Endothelial cell of umbilical vein (primary cell): ENCODE measurements at regions not wholly inside any gene's neighbourhood (a gene's known extent, or its start where the extent isn't known, plus 50 kb on each side); places are given as distances from the start of the nearest gene placed in this dataset.
"Not testable (repeated sequence)": the region's sequence is repeated elsewhere in the genome, so short reads cannot be mapped to it uniquely, and the experiment has no call there.

Experiments used
- BruUV-seq: library from RNA; stranded (reverse); fragments of 400-500 nt; replicated peaks from 2 replicates; lab custom pipeline; 2021; lab: Mats Ljungman, UMichigan
- CTCF ChIA-PET: fragments of 300-600, 350-600 bp; sonication (Branson Sonifier 250); formaldehyde crosslinking; loops from one replicate; lab custom pipeline; 2021; ENCODE audit warnings: antibody characterized with exemption, inconsistent platforms; lab: Charles Lee
- POLR2A ChIA-PET: fragments of 300-600, 350-600 bp; sonication (Branson Sonifier 250); formaldehyde crosslinking; loops from one replicate; lab custom pipeline; 2021; ENCODE audit warnings: antibody characterized with exemption, inconsistent platforms; lab: Charles Lee
- DNase-seq: peaks from one replicate; pipeline ENCODE4 v3.0.0-alpha.2; 2011; ENCODE audit warnings: low read depth, low spot score
- FAIRE-seq: peaks from 2 replicates; lab custom pipeline; 2011; peaks lifted over from hg19 to GRCh38; lab: Jason Lieb, UNC
- H2AFZ ChIP-seq: 2 replicates; pipeline ENCODE4 v1.6.0; 2012; ENCODE audit warnings: low read depth, low read length, control low read depth, inconsistent platforms
- H3K27ac ChIP-seq: 2 replicates; pipeline ENCODE4 v1.5.1; 2011; ENCODE audit warnings: low read depth, mild to moderate bottlenecking, control low read depth, low read length, moderate library complexity; ENCODE audit not compliant: insufficient read depth
- H3K27me3 ChIP-seq, 2 experiments: 2 replicates each; pipeline versions ENCODE4 v1.6.0 to v1.6.1; 2011; ENCODE audit warnings: low read length in 2 of 2, mixed read lengths in 1 of 2; ENCODE audit not compliant: control insufficient read depth in 2 of 2, insufficient read depth in 2 of 2
- H3K36me3 ChIP-seq, 2 experiments: 2 replicates in 1 of 2; 3 replicates in 1 of 2; pipeline ENCODE4 v1.5.1; 2011; ENCODE audit warnings: low read length in 2 of 2, mild to moderate bottlenecking in 1 of 2, moderate library complexity in 1 of 2; ENCODE audit not compliant: control insufficient read depth in 2 of 2, insufficient read depth in 2 of 2; ENCODE audit errors: extremely low read depth in 1 of 2
- H3K4me1 ChIP-seq: 3 replicates; pipeline ENCODE4 v1.5.1; 2011; ENCODE audit warnings: mild to moderate bottlenecking, low read length; ENCODE audit not compliant: control insufficient read depth, insufficient read depth; ENCODE audit errors: extremely low read depth
- H3K4me2 ChIP-seq: 2 replicates; pipeline ENCODE4 v1.6.1; 2011; ENCODE audit warnings: low read length, control low read depth, mixed read lengths; ENCODE audit not compliant: insufficient read depth
- H3K4me3 ChIP-seq, 3 experiments: fragments of 200-600 bp in 1 of 3; sonication (generic), shearing (Covaris generic) in 1 of 3; replicated peaks in 1 of 3; 2 replicates each; pipeline ENCODE4 v1.5.1; 2011 to 2016; ENCODE audit warnings: control low read depth in 3 of 3, low read length in 3 of 3, mild to moderate bottlenecking in 2 of 3, inconsistent platforms in 1 of 3, low read depth in 1 of 3, moderate library complexity in 1 of 3; ENCODE audit not compliant: insufficient read depth in 1 of 3
- H3K79me2 ChIP-seq: 2 replicates; pipeline ENCODE4 v1.6.0; 2012; ENCODE audit warnings: low read length, inconsistent platforms; ENCODE audit not compliant: control insufficient read depth, insufficient read depth
- H3K9ac ChIP-seq: replicated peaks from 2 replicates; pipeline ENCODE3; 2011; ENCODE audit warnings: low read length, control low read depth; ENCODE audit not compliant: insufficient read depth; ENCODE audit errors: extremely low read depth
- H3K9me1 ChIP-seq: replicated peaks from 3 replicates; pipeline ENCODE4 v1.6.0; 2011; ENCODE audit warnings: mild to moderate bottlenecking, low read length; ENCODE audit not compliant: control insufficient read depth, insufficient read depth; ENCODE audit errors: extremely low read depth
- H3K9me3 ChIP-seq: replicated peaks from 2 replicates; pipeline ENCODE4 v1.5.1; 2012; ENCODE audit warnings: low read length, inconsistent platforms; ENCODE audit not compliant: control insufficient read depth, insufficient read depth
- H4K20me1 ChIP-seq: replicated peaks from 2 replicates; pipeline ENCODE3; 2011; ENCODE audit warnings: mild to moderate bottlenecking, low read length; ENCODE audit not compliant: control insufficient read depth, insufficient read depth; ENCODE audit errors: extremely low read depth
- FOS ChIP-seq: IDR thresholded peaks from 2 replicates; pipeline ENCODE4 v1.6.1; 2011; ENCODE audit warnings: mild to moderate bottlenecking, low read length, moderate library complexity, borderline replicate concordance; ENCODE audit not compliant: insufficient read depth
- GATA2 ChIP-seq: IDR thresholded peaks from 2 replicates; pipeline ENCODE4 v1.7.0; 2011; ENCODE audit warnings: low read depth, mild to moderate bottlenecking, moderate library complexity, mixed read lengths, low read length; ENCODE audit not compliant: insufficient read length, insufficient read depth
- JUN ChIP-seq: IDR thresholded peaks from 2 replicates; pipeline ENCODE4 v1.6.1; 2011; ENCODE audit warnings: borderline replicate concordance, low read depth; ENCODE audit not compliant: insufficient read length, insufficient read depth
- MAX ChIP-seq: IDR thresholded peaks from 2 replicates; pipeline ENCODE4 v1.6.1; 2011; ENCODE audit not compliant: insufficient read depth, insufficient read length
- POLR2A ChIP-seq: IDR thresholded peaks from 2 replicates; pipeline ENCODE4 v1.6.1; 2012; ENCODE audit warnings: low read depth, mild to moderate bottlenecking, control low read depth, low read length
- POLR2AphosphoS5 ChIP-seq: IDR thresholded peaks from 2 replicates; pipeline ENCODE4 v1.6.1; 2012; ENCODE audit warnings: low read depth, mild to moderate bottlenecking, control low read depth, low read length, moderate library complexity; ENCODE audit not compliant: insufficient read depth
- dilution Hi-C: fragments of 300-500 bp; cut with MboI; formaldehyde crosslinking; loops from one replicate; pipeline ENCODE4 v1.15.0; 2019; ENCODE audit warnings: low sequenced_read_pairs; ENCODE audit not compliant: extremely low pct_ligation_motif_present
- intact Hi-C: fragments of 100-400 bp; cut with micrococcal nuclease; formaldehyde crosslinking; loops from one replicate; pipeline ENCODE4 v1.10.0; 2022

- intact Hi-C loops (no loop called here), dilution Hi-C loops (no loop called here)
- no peak for DNase-seq
- Histone ChIP-seq H3K4me1 (no peaks in the 10 kb centered on the region), H3K4me2 (no peak overlapping the region), H3K27ac (no peak overlapping the region), H3K4me3 (no peak overlapping the region), H3K36me3 (no peaks in the 10 kb centered on the region), H3K9me1 (no peaks in the 10 kb centered on the region), H3K9me3 (no peaks in the 10 kb centered on the region), H3K27me3 (peaks cover 5 to 6% of the 10 kb centered on the region in 2 experiments), H3K9ac (no peak overlapping the region), H2AFZ (no peak overlapping the region), H4K20me1 (no peaks in the 10 kb centered on the region), H3K79me2 (no peaks in the 10 kb centered on the region)
- no peak for FAIRE-seq
- BruUV-seq: no TSS peak
- ChIA-PET CTCF (no interaction called here), POLR2A (no interaction called here)
- no peak for TF ChIP-seq MAX
- TF ChIP-seq POLR2A: no peak
- no peak for TF ChIP-seq FOS
- TF ChIP-seq GATA2: no peak
- TF ChIP-seq POLR2AphosphoS5: no peak
- TF ChIP-seq JUN: no peak
These were observed 80.7 kb upstream of the DIAPH3 start for GRCh38 chr13:60244381-60244780.

- H3K27me3 ChIP-seq, CTCF ChIA-PET: not testable (repeated sequence)
These were observed 87.7 kb upstream of the DIAPH3 start for GRCh38 chr13:60251419-60251818.

More at GRCh38 chr13:60251419-60251818, 87.7 kb upstream of the DIAPH3 start:
- H3K27ac ChIP-seq, H3K9me1 ChIP-seq, H3K36me3 ChIP-seq, H3K4me2 ChIP-seq, H3K4me3 ChIP-seq, H2AFZ ChIP-seq, dilution Hi-C loops, DNase-seq, POLR2A ChIA-PET, H3K79me2 ChIP-seq, H3K9ac ChIP-seq, intact Hi-C loops, H3K4me1 ChIP-seq, BruUV-seq, FAIRE-seq, H4K20me1 ChIP-seq, H3K9me3 ChIP-seq: not testable (repeated sequence)
